Glutamatergic neuron (in vitro differentiated cells): ENCODE measurements at regions not wholly inside any gene's neighbourhood (a gene's known extent, or its start where the extent isn't known, plus 50 kb on each side); places are given as distances from the start of the nearest gene placed in this dataset.

Experiments
- DNase-seq: peaks from one replicate; pipeline ENCODE4 v3.0.0; 2022
- H3K27ac Mint-ChIP-seq: one replicate; pipeline ENCODE4 v1.8.0; 2020; ENCODE audit warnings: mild to moderate bottlenecking, mixed read lengths, inconsistent platforms; ENCODE audit not compliant: unreplicated experiment
- H3K27me3 Mint-ChIP-seq: one replicate; pipeline ENCODE4 v1.8.0; 2020; ENCODE audit warnings: mild to moderate bottlenecking, moderate library complexity, mixed read lengths, inconsistent platforms; ENCODE audit not compliant: unreplicated experiment
- H3K36me3 Mint-ChIP-seq: one replicate; pipeline ENCODE4 v1.8.0; 2020; ENCODE audit warnings: mild to moderate bottlenecking, mixed read lengths, inconsistent platforms; ENCODE audit not compliant: unreplicated experiment
- H3K4me1 Mint-ChIP-seq: one replicate; pipeline ENCODE4 v1.8.0; 2020; ENCODE audit warnings: mild to moderate bottlenecking, low read depth, mixed read lengths, inconsistent platforms; ENCODE audit not compliant: unreplicated experiment
- H3K4me3 Mint-ChIP-seq: one replicate; pipeline ENCODE4 v1.8.0; 2020; ENCODE audit warnings: mild to moderate bottlenecking, mixed read lengths, inconsistent platforms; ENCODE audit not compliant: unreplicated experiment
- H3K9me3 Mint-ChIP-seq: one replicate; pipeline ENCODE4 v1.8.0; 2020; ENCODE audit warnings: mild to moderate bottlenecking, moderate library complexity, mixed read lengths, inconsistent platforms; ENCODE audit not compliant: unreplicated experiment
- CTCF ChIP-seq: fragments of 200-600 bp; sonication (generic); IDR thresholded peaks from one replicate; pipeline ENCODE4 v1.5.0; 2021; ENCODE audit not compliant: partially characterized antibody, unreplicated experiment

GRCh38 chr11:44424841-44425240 is 114.9 kb upstream of the ALX4 start:
- H3K9me3 Mint-ChIP-seq: peaks cover 2% of the 10 kb centered on the region
- no peak for TF ChIP-seq CTCF
- DNase-seq: no peak
- H3K27me3 Mint-ChIP-seq: peaks cover 5% of the 10 kb centered on the region
- no peaks in the 10 kb centered on the region for H3K36me3 Mint-ChIP-seq
- peaks cover 11% of the 10 kb centered on the region for H3K4me1 Mint-ChIP-seq
- H3K27ac Mint-ChIP-seq: no peak overlapping the region
- no peak overlapping the region for H3K4me3 Mint-ChIP-seq

- Mint-ChIP-seq H3K4me1 (peaks cover 5% of the 10 kb centered on the region), H3K36me3 (no peaks in the 10 kb centered on the region), H3K27ac (no peak overlapping the region), H3K4me3 (no peak overlapping the region), H3K27me3 (peaks cover 4% of the 10 kb centered on the region), H3K9me3 (peaks cover 2% of the 10 kb centered on the region)
- no peak for TF ChIP-seq CTCF
- no peak for DNase-seq
Observed at GRCh38 chr11:44426119-44426518, 116.2 kb upstream of the ALX4 start.

GRCh38 chr11:44426958-44427357 is 117.0 kb upstream of the ALX4 start:
- Mint-ChIP-seq H3K27me3 (peaks cover 4% of the 10 kb centered on the region), H3K27ac (no peak overlapping the region), H3K36me3 (no peaks in the 10 kb centered on the region), H3K4me1 (no peaks in the 10 kb centered on the region), H3K4me3 (no peak overlapping the region), H3K9me3 (peaks cover 2% of the 10 kb centered on the region)
- DNase-seq: no peak
- TF ChIP-seq CTCF: no peak

- Mint-ChIP-seq H3K36me3 (no peaks in the 10 kb centered on the region), H3K4me1 (no peaks in the 10 kb centered on the region), H3K27me3 (peaks cover 4% of the 10 kb centered on the region), H3K9me3 (peaks cover 2% of the 10 kb centered on the region), H3K4me3 (no peak overlapping the region), H3K27ac (no peak overlapping the region)
- no peak for DNase-seq
- TF ChIP-seq CTCF: peak; percentile 36
Observed at GRCh38 chr11:44427432-44427831, 117.5 kb upstream of the ALX4 start.

- Mint-ChIP-seq H3K36me3 (no peaks in the 10 kb centered on the region), H3K4me1 (peaks cover 5% of the 10 kb centered on the region), H3K27me3 (no peaks in the 10 kb centered on the region), H3K27ac (no peak overlapping the region), H3K4me3 (no peak overlapping the region), H3K9me3 (peaks cover 2% of the 10 kb centered on the region)
- no peak for TF ChIP-seq CTCF
- no peak for DNase-seq
Observed at GRCh38 chr11:44430140-44430539, 120.2 kb upstream of the ALX4 start.
